ENCODE measurements at regions not wholly inside any gene's neighbourhood (a gene's known extent, or its start where the extent isn't known, plus 50 kb on each side); places are given as distances from the start of the nearest gene placed in this dataset.

DNA sequence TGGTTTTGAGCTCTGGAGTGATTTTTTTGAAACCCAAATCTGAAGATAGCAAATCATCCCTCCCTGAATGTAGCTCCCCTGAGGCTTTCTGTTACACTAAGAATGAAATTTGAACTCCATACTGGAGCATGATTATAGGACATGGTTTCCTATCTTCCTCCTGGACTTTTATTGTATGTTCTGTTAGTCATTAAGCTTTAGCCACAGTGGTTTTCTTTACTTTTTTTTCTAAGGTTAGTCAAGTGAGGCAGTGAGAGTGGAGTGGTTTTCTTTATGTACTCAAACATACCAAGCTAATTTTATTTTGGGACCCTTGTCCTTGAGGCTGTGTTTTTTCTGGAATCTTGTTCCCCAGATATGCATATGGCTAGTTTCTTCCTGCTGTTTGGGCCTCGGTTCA lies 55.2 kb upstream of the FRMD4B start:
- no peak for TF ChIP-seq ZFX (IDR thresholded peaks at IDR 0.05)
- TF ChIP-seq, protein P1, sequence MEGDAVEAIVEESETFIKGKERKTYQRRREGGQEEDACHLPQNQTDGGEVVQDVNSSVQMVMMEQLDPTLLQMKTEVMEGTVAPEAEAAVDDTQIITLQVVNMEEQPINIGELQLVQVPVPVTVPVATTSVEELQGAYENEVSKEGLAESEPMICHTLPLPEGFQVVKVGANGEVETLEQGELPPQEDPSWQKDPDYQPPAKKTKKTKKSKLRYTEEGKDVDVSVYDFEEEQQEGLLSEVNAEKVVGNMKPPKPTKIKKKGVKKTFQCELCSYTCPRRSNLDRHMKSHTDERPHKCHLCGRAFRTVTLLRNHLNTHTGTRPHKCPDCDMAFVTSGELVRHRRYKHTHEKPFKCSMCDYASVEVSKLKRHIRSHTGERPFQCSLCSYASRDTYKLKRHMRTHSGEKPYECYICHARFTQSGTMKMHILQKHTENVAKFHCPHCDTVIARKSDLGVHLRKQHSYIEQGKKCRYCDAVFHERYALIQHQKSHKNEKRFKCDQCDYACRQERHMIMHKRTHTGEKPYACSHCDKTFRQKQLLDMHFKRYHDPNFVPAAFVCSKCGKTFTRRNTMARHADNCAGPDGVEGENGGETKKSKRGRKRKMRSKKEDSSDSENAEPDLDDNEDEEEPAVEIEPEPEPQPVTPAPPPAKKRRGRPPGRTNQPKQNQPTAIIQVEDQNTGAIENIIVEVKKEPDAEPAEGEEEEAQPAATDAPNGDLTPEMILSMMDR (conservative IDR thresholded peaks at IDR 0.05), result no peak
- H3K27ac ChIP-seq, result no peak overlapping the region

DNA sequence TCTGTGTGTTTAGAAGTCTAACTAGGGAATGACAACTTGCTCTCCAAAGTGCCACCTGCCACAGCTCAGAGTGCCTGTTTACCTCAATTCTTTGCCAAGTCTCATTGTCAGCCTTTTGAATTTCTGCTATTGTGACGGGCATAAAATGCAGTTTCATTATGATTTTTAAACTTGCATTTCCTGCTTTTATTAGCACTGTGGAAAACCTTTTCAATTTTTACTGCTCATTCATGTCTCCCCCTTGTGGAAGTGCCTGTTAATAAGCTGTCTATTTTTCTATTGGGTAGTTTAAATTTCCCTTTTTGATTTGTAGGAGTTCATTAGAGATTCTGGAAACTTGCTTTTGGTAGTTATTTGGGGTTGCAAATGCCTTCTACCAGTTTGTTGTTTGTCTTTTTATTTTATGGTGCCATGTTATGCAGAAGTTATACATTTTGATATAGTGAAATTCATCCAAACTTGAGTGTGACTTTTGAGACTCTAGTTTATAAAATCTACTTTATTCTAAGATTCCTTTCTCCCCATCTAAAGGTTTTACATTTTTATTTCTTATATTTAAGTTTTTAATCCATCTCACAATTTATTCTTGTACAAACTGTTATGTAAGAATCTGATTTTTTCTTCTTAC lies 53.9 kb upstream of the FRMD4B start:
- TF ChIP-seq ZFX (IDR thresholded peaks at IDR 0.05), result no peak
- TF ChIP-seq, protein P1 (conservative IDR thresholded peaks at IDR 0.05), result peak; percentile 76
- H3K27ac ChIP-seq, result no peak overlapping the region

DNA sequence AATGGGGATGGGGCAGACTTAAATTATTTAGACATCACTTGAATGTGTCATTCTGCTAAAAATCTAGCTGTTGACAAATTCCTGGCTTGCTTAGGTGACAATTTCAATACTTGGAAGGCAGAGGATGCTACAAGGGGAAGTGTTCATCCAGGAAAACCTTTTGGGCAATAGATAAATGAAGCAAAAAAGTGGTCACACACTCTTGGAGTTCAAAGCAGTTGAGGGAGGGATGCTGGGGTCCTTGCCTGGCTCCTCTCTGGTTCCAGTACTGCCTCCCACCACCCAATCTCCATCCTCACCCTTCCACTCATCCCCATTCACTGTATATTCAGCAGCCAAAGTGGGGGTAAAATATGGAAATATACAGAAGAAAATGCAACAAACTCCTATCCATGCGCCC lies 52.6 kb upstream of the FRMD4B start:
- no peak for TF ChIP-seq ZFX (IDR thresholded peaks at IDR 0.05)
- TF ChIP-seq, protein P1 (conservative IDR thresholded peaks at IDR 0.05), result no peak
- no peak overlapping the region for H3K27ac ChIP-seq

DNA sequence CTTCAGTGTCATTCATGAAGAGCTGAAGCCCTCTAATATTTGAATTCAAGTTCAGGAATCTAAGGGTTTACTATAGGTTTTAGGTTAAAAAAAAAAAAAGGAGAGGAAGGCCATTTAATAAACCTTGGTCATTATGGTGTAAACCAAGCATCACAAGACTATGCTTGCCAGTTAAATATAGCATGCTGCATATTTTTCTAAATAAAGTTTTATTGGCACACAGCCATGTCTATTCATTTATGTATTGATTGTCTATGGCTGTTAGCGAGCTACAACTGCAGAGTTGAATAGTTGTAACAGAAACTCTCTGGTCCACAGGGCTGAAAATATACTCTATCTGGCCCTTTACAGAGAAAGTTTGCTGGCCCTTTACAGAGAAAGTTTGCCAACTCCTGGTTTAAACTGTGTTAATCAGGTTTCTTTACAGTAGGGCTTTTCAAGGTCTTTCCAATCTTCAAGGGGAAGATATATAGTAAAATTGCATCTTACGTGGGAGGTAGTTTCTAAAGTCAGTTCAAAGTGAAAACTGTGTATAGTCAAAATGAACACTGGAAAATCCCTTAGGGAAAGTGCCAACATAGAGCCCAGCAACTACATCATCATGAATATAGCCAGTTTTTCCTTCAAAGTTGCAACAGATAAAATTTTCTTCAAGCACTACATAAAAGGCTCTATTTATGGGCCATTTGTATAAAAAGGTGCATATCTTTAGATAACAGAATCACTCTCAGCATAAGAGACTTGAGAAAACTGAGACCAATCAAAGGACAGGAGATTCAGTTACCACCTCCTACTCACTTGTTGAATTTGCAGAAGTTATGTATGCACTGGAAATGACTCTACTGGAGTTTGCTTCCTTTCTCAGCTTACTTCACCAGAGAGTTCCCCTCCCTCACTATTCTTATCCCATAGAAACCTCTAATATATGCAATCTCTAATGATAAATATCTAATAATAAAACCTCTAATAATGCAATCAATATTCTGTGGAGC lies 49.7 kb upstream of the FRMD4B start:
- TF ChIP-seq, protein P1 (conservative IDR thresholded peaks at IDR 0.05), result no peak
- no peak for TF ChIP-seq ZFX (IDR thresholded peaks at IDR 0.05)

More for the DNA sequence above, 49.7 kb upstream of the FRMD4B start:
- no peak overlapping the region for H3K27ac ChIP-seq

All from C4-2B (cell line).